ENCODE measurements at regions not wholly inside any gene's neighbourhood (a gene's known extent, or its start where the extent isn't known, plus 50 kb on each side); places are given as distances from the start of the nearest gene placed in this dataset.
A peak's percentile ranks its signal among the peaks of the same experiment; 100 is the strongest.

DNA sequence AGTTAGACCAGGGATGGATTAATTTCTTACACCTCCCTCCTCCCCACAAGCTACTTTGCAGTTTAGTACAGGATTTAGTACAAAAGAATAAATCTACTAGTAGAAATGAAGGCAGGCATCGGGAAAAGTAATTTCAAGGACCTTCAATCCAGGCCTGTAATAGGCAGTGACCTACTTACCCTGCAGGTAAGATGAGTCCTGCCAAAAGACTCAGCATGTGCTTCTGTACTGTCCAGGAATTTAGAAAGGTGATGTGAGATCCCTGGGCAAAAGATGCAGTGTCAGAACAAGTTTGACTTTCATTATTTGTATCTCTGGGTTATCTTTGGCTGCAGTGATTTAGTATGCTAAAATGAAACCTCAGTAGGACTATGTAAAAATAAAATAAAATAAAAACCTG lies 403.0 kb downstream of the NOVA1 start:
- no peaks in the 10 kb centered on the region for H3K4me1 ChIP-seq (ENCODE audit: insufficient read depth, low read length, poor library complexity, severe bottlenecking)
- no peak for TF ChIP-seq EZH2 (IDR thresholded peaks at IDR 0.05; ENCODE audit: borderline replicate concordance, low read depth, low read length, poor library complexity, severe bottlenecking)
- TF ChIP-seq, protein P1, sequence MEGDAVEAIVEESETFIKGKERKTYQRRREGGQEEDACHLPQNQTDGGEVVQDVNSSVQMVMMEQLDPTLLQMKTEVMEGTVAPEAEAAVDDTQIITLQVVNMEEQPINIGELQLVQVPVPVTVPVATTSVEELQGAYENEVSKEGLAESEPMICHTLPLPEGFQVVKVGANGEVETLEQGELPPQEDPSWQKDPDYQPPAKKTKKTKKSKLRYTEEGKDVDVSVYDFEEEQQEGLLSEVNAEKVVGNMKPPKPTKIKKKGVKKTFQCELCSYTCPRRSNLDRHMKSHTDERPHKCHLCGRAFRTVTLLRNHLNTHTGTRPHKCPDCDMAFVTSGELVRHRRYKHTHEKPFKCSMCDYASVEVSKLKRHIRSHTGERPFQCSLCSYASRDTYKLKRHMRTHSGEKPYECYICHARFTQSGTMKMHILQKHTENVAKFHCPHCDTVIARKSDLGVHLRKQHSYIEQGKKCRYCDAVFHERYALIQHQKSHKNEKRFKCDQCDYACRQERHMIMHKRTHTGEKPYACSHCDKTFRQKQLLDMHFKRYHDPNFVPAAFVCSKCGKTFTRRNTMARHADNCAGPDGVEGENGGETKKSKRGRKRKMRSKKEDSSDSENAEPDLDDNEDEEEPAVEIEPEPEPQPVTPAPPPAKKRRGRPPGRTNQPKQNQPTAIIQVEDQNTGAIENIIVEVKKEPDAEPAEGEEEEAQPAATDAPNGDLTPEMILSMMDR (conservative IDR thresholded peaks at IDR 0.05; ENCODE audit: low read depth, low read length): no peak
- POLR2A ChIA-PET (ENCODE audit: low non-redundant PET): no interaction called here
- BruUV-seq (replicated peaks): no TSS peak
- H3K27ac ChIP-seq (ENCODE audit: low read depth, low read length, poor library complexity, severe bottlenecking): no peak overlapping the region
- no peaks in the 10 kb centered on the region for H3K27me3 ChIP-seq (replicated peaks; ENCODE audit: insufficient read depth, low read depth, low read length, poor library complexity)
- intact Hi-C loops (cut with micrococcal nuclease; ENCODE audit: unreplicated experiment): no loop called here
- no peak for DNase-seq (ENCODE audit: low spot score)
- no peaks in the 10 kb centered on the region for H3K9me3 ChIP-seq (ENCODE audit: low read depth, low read length, poor library complexity, severe bottlenecking)
- no peaks in the 10 kb centered on the region for H3K36me3 ChIP-seq (ENCODE audit: insufficient read depth, low read length, poor library complexity, severe bottlenecking)
- CTCF ChIA-PET: no interaction called here
- no peak overlapping the region for H3K4me3 ChIP-seq (ENCODE audit: low read depth, low read length, poor library complexity, severe bottlenecking)

DNA sequence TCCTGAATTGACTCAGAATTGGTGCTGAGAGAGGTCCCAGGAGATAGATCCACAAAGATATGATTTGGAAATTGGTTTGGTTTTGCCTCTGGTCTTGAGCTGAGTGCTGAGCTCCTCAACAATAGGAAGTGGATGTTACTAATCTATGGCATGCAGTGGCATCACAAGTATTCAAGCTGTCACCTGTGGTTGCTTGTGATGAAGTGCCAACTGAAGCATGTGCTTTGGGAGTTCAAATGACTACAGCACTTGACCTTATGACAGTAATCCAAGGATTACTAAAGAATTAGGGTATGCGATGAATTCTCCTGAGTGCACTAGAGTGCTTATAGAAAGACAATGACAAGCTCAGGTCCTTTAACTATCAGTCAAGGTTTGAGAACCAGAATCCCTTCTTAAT lies 406.2 kb downstream of the NOVA1 start:
- H3K27me3 ChIP-seq (replicated peaks; ENCODE audit: insufficient read depth, low read depth, low read length, poor library complexity): no peaks in the 10 kb centered on the region
- intact Hi-C loops (cut with micrococcal nuclease; ENCODE audit: unreplicated experiment): no loop called here
- H3K9me3 ChIP-seq (ENCODE audit: low read depth, low read length, poor library complexity, severe bottlenecking): no peaks in the 10 kb centered on the region
- DNase-seq (ENCODE audit: low spot score): no peak
- CTCF ChIA-PET: no interaction called here
- no peaks in the 10 kb centered on the region for H3K36me3 ChIP-seq (ENCODE audit: insufficient read depth, low read length, poor library complexity, severe bottlenecking)
- POLR2A ChIA-PET (ENCODE audit: low non-redundant PET): no interaction called here
- no peak overlapping the region for H3K4me3 ChIP-seq (ENCODE audit: low read depth, low read length, poor library complexity, severe bottlenecking)
- BruUV-seq (replicated peaks): no TSS peak
- no peaks in the 10 kb centered on the region for H3K4me1 ChIP-seq (ENCODE audit: insufficient read depth, low read length, poor library complexity, severe bottlenecking)
- TF ChIP-seq, protein P1 (conservative IDR thresholded peaks at IDR 0.05; ENCODE audit: low read depth, low read length): no peak
- TF ChIP-seq EZH2 (IDR thresholded peaks at IDR 0.05; ENCODE audit: borderline replicate concordance, low read depth, low read length, poor library complexity, severe bottlenecking): no peak
- H3K27ac ChIP-seq (ENCODE audit: low read depth, low read length, poor library complexity, severe bottlenecking): no peak overlapping the region

DNA sequence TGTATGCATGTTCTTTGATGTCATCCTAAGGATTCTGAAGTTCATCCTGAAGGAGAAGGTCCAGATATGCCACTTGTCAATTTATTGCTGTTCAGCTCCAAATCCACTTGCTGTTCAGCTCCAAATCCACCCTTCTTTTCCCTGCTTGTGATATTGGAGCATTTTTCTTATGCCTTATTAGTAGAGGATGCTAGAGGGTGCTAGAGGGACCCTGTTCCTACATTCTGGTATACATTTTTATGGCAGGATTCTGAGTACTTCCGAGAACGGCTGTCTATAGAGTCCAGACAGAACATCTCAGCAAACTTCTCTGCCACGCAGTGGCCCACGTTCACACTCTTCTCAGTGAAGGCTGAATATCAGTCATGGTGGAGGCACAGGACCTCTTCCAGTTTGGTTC lies 406.7 kb downstream of the NOVA1 start:
- intact Hi-C loops (cut with micrococcal nuclease; ENCODE audit: unreplicated experiment): no loop called here

More for the DNA sequence above, 406.7 kb downstream of the NOVA1 start:
- H3K27ac ChIP-seq (ENCODE audit: low read depth, low read length, poor library complexity, severe bottlenecking): no peak overlapping the region
- no peaks in the 10 kb centered on the region for H3K36me3 ChIP-seq (ENCODE audit: insufficient read depth, low read length, poor library complexity, severe bottlenecking)
- no peaks in the 10 kb centered on the region for H3K27me3 ChIP-seq (replicated peaks; ENCODE audit: insufficient read depth, low read depth, low read length, poor library complexity)
- no peak overlapping the region for H3K4me3 ChIP-seq (ENCODE audit: low read depth, low read length, poor library complexity, severe bottlenecking)
- POLR2A ChIA-PET (ENCODE audit: low non-redundant PET): no interaction called here
- BruUV-seq (replicated peaks): no TSS peak
- DNase-seq (ENCODE audit: low spot score): peak; percentile 43
- H3K4me1 ChIP-seq (ENCODE audit: insufficient read depth, low read length, poor library complexity, severe bottlenecking): no peaks in the 10 kb centered on the region
- TF ChIP-seq EZH2 (IDR thresholded peaks at IDR 0.05; ENCODE audit: borderline replicate concordance, low read depth, low read length, poor library complexity, severe bottlenecking): no peak
- TF ChIP-seq, protein P1 (conservative IDR thresholded peaks at IDR 0.05; ENCODE audit: low read depth, low read length): peak; percentile 53
- CTCF ChIA-PET: no interaction called here
- no peaks in the 10 kb centered on the region for H3K9me3 ChIP-seq (ENCODE audit: low read depth, low read length, poor library complexity, severe bottlenecking)

All from A673 (cell line).